ENCODE measurements at regions not wholly inside any gene's neighbourhood (a gene's known extent, or its start where the extent isn't known, plus 50 kb on each side); places are given as distances from the start of the nearest gene placed in this dataset.

DNA sequence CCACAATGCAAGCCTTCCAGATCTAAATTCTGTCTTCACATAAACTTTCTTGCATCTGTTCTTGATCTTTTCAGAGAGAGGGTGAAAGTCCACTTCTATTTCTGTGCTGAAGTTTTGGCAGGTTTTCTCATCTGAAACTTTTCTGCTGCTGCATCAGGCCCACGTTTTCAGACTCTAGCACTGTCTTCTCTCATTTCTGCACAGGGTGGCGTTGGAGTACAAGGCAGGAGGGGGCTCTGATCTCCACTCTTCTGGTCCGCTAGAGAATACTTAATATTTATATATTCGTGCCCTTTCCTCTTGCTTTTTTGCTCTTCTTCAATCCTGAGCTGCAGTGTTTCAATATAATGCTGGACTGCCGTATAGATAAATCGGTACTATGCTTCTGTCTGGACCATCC is 204.0 kb upstream of the PRDM9 start:
- Histone ChIP-seq H3K27me3 (replicated peaks; ENCODE audit: insufficient read depth) (no peaks in the 10 kb centered on the region), H3K4me3 (no peak overlapping the region), H3K9me3 (no peaks in the 10 kb centered on the region), H3K4me1 (replicated peaks) (no peaks in the 10 kb centered on the region), H3K36me3 (no peaks in the 10 kb centered on the region), H3K27ac (no peak overlapping the region)
- TF ChIP-seq, protein P1, sequence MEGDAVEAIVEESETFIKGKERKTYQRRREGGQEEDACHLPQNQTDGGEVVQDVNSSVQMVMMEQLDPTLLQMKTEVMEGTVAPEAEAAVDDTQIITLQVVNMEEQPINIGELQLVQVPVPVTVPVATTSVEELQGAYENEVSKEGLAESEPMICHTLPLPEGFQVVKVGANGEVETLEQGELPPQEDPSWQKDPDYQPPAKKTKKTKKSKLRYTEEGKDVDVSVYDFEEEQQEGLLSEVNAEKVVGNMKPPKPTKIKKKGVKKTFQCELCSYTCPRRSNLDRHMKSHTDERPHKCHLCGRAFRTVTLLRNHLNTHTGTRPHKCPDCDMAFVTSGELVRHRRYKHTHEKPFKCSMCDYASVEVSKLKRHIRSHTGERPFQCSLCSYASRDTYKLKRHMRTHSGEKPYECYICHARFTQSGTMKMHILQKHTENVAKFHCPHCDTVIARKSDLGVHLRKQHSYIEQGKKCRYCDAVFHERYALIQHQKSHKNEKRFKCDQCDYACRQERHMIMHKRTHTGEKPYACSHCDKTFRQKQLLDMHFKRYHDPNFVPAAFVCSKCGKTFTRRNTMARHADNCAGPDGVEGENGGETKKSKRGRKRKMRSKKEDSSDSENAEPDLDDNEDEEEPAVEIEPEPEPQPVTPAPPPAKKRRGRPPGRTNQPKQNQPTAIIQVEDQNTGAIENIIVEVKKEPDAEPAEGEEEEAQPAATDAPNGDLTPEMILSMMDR (IDR thresholded peaks at IDR 0.05), result no peak
- TF ChIP-seq POLR2AphosphoS5 (IDR thresholded peaks at IDR 0.05) (no peak), POLR2A (IDR thresholded peaks at IDR 0.05) (no peak)
- intact Hi-C loops (cut with DNase I), result no loop called here
- DNase-seq (ENCODE audit: low spot score), result no peak
- 84% methylated on average over 6 of the region's 6 CpGs for WGBS

DNA sequence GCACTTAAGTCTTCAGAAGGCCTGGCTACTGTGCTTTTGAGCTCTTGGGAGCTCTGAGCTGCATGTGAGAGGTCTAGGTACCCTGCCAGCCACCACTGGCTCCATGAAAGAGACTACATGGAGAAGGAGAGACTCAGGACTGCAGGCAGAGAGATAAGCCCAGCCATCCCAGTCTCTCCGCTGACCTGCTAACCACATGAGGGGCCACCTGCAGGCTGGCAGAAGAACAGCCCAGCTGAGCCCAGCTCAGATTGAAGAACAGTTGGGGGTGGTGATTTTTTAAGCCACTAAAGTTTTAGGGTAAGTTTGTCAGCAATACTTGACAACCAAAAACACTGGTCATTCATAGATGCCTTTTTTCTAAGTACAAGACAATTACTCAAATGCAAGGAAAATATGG is 205.0 kb upstream of the PRDM9 start:
- 100% methylated on average over 1 of the region's 1 CpG for WGBS

DNA sequence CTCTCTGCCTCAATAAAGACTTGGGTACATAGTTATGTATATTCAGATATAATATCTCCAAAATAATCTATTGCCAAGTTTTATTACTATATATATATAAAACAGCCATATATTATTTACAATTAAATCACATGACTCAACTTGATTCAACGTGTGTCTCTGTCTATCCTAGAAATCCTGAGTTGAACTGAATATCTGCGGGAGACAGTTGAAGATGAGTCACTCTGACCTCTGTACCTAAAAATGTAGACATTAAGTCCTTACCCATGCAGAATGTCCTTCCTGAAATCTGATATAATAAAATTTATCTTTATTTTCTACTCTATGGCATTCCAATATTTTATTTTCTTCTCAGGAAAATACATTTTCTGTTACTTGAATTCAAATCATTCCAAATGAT is 218.2 kb upstream of the PRDM9 start:
- Histone ChIP-seq H3K4me3 (no peak overlapping the region), H3K36me3 (no peaks in the 10 kb centered on the region), H3K4me1 (replicated peaks) (no peaks in the 10 kb centered on the region), H3K27ac (no peak overlapping the region), H3K9me3 (no peaks in the 10 kb centered on the region), H3K27me3 (replicated peaks; ENCODE audit: insufficient read depth) (no peaks in the 10 kb centered on the region)
- intact Hi-C loops (cut with DNase I), result no loop called here
- 68% methylated on average over 2 of the region's 2 CpGs for WGBS
- no peak for DNase-seq (ENCODE audit: low spot score)
- TF ChIP-seq POLR2A (IDR thresholded peaks at IDR 0.05) (no peak), POLR2AphosphoS5 (IDR thresholded peaks at IDR 0.05) (no peak)
- TF ChIP-seq, protein P1 (IDR thresholded peaks at IDR 0.05), result no peak

More for the DNA sequence above, 205.0 kb upstream of the PRDM9 start:
- no peak for DNase-seq (ENCODE audit: low spot score)
- H3K4me3 ChIP-seq, result no peak overlapping the region
- no peaks in the 10 kb centered on the region for H3K9me3 ChIP-seq
- H3K27ac ChIP-seq, result no peak overlapping the region
- H3K36me3 ChIP-seq, result no peaks in the 10 kb centered on the region
- no peaks in the 10 kb centered on the region for H3K4me1 ChIP-seq (replicated peaks)
- H3K27me3 ChIP-seq (replicated peaks; ENCODE audit: insufficient read depth), result no peaks in the 10 kb centered on the region
- no peak for TF ChIP-seq POLR2A (IDR thresholded peaks at IDR 0.05)
- TF ChIP-seq POLR2AphosphoS5 (IDR thresholded peaks at IDR 0.05), result no peak
- TF ChIP-seq, protein P1 (IDR thresholded peaks at IDR 0.05), result no peak
- intact Hi-C loops (cut with DNase I), result no loop called here

DNA sequence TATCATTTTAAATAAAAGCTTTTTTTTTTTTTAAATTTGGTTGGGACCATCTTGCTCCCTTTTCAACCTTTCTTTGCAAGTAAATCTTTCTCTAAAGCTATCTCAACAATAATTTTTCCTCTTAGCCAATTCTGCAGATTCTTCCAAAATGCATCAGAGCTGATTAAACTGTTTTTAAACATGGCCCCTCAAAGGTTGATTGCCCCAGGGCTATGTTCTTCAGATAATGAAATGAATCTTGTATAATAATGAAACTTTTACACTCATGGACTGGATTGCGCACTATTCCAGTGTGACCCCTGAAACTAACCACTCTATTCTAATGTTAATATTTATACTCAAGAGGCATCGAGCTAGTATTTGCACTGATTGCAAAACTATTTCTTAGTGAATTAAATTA is 222.8 kb upstream of the PRDM9 start:
- H3K27ac ChIP-seq, result no peak overlapping the region
- H3K36me3 ChIP-seq, result no peaks in the 10 kb centered on the region
- no peaks in the 10 kb centered on the region for H3K9me3 ChIP-seq
- TF ChIP-seq, protein P1 (IDR thresholded peaks at IDR 0.05), result no peak
- TF ChIP-seq POLR2A (IDR thresholded peaks at IDR 0.05) (no peak), POLR2AphosphoS5 (IDR thresholded peaks at IDR 0.05) (no peak)
- no peak overlapping the region for H3K4me3 ChIP-seq
- 83% methylated on average over 2 of the region's 2 CpGs for WGBS
- DNase-seq (ENCODE audit: low spot score), result no peak
- no peaks in the 10 kb centered on the region for H3K4me1 ChIP-seq (replicated peaks)
- no peaks in the 10 kb centered on the region for H3K27me3 ChIP-seq (replicated peaks; ENCODE audit: insufficient read depth)
- intact Hi-C loops (cut with DNase I), result no loop called here

DNA sequence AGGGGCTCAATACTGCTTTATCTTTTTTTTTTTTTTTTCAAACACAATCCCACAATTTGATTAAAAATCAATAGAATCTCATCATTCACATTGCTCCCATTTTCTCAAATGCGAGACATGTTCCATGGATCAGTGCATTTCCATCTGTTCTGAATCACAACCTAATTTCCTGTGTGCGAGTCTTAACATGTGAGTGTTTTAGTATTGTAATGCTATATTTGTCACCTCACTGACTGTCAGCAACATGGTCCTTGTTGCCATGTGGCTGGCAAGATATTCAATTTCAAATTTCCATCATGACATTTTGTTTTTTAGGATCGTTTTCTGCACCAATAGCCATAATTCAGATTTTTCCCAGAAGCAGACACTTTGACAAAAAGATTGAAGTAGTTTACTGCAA is 233.2 kb upstream of the PRDM9 start:
- WGBS, result 88% methylated on average over 3 of the region's 3 CpGs
- intact Hi-C loops (cut with DNase I), result no loop called here
- TF ChIP-seq POLR2AphosphoS5 (IDR thresholded peaks at IDR 0.05) (no peak), POLR2A (IDR thresholded peaks at IDR 0.05) (no peak)
- TF ChIP-seq, protein P1 (IDR thresholded peaks at IDR 0.05), result no peak

More for the DNA sequence above, 233.2 kb upstream of the PRDM9 start:
- Histone ChIP-seq H3K4me3 (no peak overlapping the region), H3K9me3 (no peaks in the 10 kb centered on the region), H3K27me3 (replicated peaks; ENCODE audit: insufficient read depth) (no peaks in the 10 kb centered on the region), H3K36me3 (no peaks in the 10 kb centered on the region), H3K27ac (no peak overlapping the region), H3K4me1 (replicated peaks) (no peaks in the 10 kb centered on the region)
- DNase-seq (ENCODE audit: low spot score), result no peak

Data from prostate gland (tissue), 2 donors.